ENCODE measurements at regions not wholly inside any gene's neighbourhood (a gene's known extent, or its start where the extent isn't known, plus 50 kb on each side); places are given as distances from the start of the nearest gene placed in this dataset.
A peak's percentile ranks its signal among the peaks of the same experiment; 100 is the strongest.

DNA sequence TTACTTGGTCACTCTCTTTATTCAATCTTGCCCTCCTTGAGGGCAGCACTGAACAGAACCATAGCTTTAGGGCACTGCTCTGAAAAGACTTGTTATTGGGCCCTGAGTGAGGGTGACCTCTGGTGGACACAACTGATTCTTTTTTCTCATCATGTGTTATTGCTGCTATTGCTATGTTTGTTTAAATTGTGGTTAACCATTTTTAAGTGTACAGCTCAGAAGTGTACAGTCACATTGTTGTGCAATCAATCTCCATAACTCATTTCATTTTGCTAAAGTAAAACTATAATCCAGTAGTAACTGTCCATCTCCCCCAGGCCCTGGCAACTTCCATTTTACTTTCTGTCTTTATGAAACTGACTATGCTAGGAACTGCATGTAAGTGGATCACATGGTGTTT lies 351.1 kb upstream of the RIOK2 start:
- TF ChIP-seq SPI1 (IDR thresholded peaks at IDR 0.05; ENCODE audit: borderline replicate concordance, low read depth): no peak
- TF ChIP-seq POLR2AphosphoS5 (IDR thresholded peaks at IDR 0.05; ENCODE audit: low read depth): no peak
- TF ChIP-seq, protein P1, sequence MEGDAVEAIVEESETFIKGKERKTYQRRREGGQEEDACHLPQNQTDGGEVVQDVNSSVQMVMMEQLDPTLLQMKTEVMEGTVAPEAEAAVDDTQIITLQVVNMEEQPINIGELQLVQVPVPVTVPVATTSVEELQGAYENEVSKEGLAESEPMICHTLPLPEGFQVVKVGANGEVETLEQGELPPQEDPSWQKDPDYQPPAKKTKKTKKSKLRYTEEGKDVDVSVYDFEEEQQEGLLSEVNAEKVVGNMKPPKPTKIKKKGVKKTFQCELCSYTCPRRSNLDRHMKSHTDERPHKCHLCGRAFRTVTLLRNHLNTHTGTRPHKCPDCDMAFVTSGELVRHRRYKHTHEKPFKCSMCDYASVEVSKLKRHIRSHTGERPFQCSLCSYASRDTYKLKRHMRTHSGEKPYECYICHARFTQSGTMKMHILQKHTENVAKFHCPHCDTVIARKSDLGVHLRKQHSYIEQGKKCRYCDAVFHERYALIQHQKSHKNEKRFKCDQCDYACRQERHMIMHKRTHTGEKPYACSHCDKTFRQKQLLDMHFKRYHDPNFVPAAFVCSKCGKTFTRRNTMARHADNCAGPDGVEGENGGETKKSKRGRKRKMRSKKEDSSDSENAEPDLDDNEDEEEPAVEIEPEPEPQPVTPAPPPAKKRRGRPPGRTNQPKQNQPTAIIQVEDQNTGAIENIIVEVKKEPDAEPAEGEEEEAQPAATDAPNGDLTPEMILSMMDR (IDR thresholded peaks at IDR 0.05; ENCODE audit: insufficient read depth, low read length): peak; percentile 15
- no peak overlapping the region for H3K27ac ChIP-seq (replicated peaks)
- peak; percentile 11 to 50 for DNase-seq (ENCODE audit: low read depth in 1 of 2, low spot score in 1 of 2)
- no peak overlapping the region for H3K4me3 ChIP-seq (replicated peaks; ENCODE audit: insufficient read depth, low read length)
- H3K27me3 ChIP-seq (ENCODE audit: insufficient read depth, poor library complexity, severe bottlenecking): no peaks in the 10 kb centered on the region

DNA sequence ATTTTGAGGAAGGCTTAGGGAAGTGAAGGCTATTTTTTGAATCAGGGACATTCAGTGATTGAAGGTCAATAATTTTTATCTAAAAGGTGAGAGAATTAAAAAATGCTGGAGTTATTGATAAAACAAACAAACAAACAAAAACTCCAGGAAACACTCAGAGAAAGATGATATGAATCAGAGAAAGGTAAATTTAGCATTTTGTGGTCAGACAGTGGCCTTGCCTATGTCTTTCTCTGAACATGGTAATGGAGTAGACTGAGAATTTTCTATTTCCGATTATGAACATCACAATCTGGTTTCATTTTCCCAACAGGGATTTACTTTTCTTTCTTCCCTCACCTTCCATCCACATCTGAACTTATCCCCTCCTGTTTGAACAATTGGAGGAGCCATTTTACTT lies 353.6 kb upstream of the RIOK2 start:
- TF ChIP-seq, protein P2, sequence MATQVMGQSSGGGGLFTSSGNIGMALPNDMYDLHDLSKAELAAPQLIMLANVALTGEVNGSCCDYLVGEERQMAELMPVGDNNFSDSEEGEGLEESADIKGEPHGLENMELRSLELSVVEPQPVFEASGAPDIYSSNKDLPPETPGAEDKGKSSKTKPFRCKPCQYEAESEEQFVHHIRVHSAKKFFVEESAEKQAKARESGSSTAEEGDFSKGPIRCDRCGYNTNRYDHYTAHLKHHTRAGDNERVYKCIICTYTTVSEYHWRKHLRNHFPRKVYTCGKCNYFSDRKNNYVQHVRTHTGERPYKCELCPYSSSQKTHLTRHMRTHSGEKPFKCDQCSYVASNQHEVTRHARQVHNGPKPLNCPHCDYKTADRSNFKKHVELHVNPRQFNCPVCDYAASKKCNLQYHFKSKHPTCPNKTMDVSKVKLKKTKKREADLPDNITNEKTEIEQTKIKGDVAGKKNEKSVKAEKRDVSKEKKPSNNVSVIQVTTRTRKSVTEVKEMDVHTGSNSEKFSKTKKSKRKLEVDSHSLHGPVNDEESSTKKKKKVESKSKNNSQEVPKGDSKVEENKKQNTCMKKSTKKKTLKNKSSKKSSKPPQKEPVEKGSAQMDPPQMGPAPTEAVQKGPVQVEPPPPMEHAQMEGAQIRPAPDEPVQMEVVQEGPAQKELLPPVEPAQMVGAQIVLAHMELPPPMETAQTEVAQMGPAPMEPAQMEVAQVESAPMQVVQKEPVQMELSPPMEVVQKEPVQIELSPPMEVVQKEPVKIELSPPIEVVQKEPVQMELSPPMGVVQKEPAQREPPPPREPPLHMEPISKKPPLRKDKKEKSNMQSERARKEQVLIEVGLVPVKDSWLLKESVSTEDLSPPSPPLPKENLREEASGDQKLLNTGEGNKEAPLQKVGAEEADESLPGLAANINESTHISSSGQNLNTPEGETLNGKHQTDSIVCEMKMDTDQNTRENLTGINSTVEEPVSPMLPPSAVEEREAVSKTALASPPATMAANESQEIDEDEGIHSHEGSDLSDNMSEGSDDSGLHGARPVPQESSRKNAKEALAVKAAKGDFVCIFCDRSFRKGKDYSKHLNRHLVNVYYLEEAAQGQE (IDR thresholded peaks at IDR 0.05; ENCODE audit: insufficient replicate concordance, low read depth): no peak
- TF ChIP-seq GABPA (IDR thresholded peaks at IDR 0.05; ENCODE audit: low read depth): no peak
- no peak for TF ChIP-seq SPI1 (IDR thresholded peaks at IDR 0.05; ENCODE audit: borderline replicate concordance, low read depth)
- no peak for TF ChIP-seq POLR2AphosphoS5 (IDR thresholded peaks at IDR 0.05; ENCODE audit: low read depth)
- TF ChIP-seq, protein P1 (IDR thresholded peaks at IDR 0.05; ENCODE audit: insufficient read depth, low read length): no peak
- H3K27me3 ChIP-seq (ENCODE audit: insufficient read depth, poor library complexity, severe bottlenecking): no peaks in the 10 kb centered on the region
- no peak overlapping the region for H3K4me3 ChIP-seq (replicated peaks; ENCODE audit: insufficient read depth, low read length)
- no peak for DNase-seq (ENCODE audit: low read depth in 1 of 2, low spot score in 1 of 2)
- no peak overlapping the region for H3K27ac ChIP-seq (replicated peaks)

DNA sequence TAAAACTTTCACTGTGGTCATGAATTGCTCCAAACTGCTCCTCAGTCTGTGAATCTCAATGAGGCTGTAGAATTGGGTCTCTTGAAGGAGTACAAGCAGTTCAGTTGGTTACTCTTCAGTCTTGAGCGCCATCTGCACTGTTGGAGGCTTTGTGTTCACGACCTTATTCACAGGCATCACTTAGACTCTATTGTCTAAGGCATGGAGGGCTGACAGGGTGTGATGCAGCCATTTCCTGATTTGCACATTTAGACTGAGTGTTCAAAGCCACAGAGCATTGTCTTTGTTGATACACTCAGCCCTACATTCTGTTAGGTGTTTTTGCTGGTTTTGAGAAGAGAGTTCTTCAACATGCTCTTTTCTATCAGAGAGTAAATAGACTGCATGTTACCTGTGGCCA lies 355.9 kb upstream of the RIOK2 start:
- Histone ChIP-seq H3K27me3 (ENCODE audit: insufficient read depth, poor library complexity, severe bottlenecking) (no peaks in the 10 kb centered on the region), H3K27ac (replicated peaks) (no peak overlapping the region), H3K4me3 (replicated peaks; ENCODE audit: insufficient read depth, low read length) (no peak overlapping the region)
- TF ChIP-seq SPI1 (IDR thresholded peaks at IDR 0.05; ENCODE audit: borderline replicate concordance, low read depth): no peak
- no peak for TF ChIP-seq GABPA (IDR thresholded peaks at IDR 0.05; ENCODE audit: low read depth)
- TF ChIP-seq POLR2AphosphoS5 (IDR thresholded peaks at IDR 0.05; ENCODE audit: low read depth): no peak
- TF ChIP-seq, protein P2 (IDR thresholded peaks at IDR 0.05; ENCODE audit: insufficient replicate concordance, low read depth): no peak
- TF ChIP-seq, protein P1 (IDR thresholded peaks at IDR 0.05; ENCODE audit: insufficient read depth, low read length): no peak
- no peak for DNase-seq (ENCODE audit: low read depth in 1 of 2, low spot score in 1 of 2)

DNA sequence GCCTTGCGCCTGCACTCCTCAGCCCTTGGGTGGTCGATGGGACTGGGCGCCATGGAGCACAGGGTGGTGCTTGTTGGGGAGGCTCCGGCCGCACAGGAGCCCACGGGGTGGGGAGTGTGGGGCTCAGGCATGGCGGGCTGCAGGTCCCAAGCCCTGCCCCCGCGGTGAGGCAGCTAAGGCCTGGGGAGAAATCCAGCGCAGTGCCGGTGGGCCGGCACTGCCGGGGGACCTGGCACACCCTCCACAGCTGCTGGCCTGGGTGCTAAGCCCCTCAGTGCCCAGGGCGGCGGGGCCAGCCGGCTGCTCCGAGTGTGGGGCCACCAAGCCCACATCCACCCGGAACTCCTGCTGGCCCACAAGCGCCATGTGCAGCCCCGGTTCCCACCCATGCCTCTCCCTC lies 358.8 kb upstream of the RIOK2 start:
- no peaks in the 10 kb centered on the region for H3K27me3 ChIP-seq (ENCODE audit: insufficient read depth, poor library complexity, severe bottlenecking)
- H3K27ac ChIP-seq (replicated peaks): no peak overlapping the region
- no peak overlapping the region for H3K4me3 ChIP-seq (replicated peaks; ENCODE audit: insufficient read depth, low read length)
- TF ChIP-seq, protein P2 (IDR thresholded peaks at IDR 0.05; ENCODE audit: insufficient replicate concordance, low read depth): no peak
- TF ChIP-seq, protein P1 (IDR thresholded peaks at IDR 0.05; ENCODE audit: insufficient read depth, low read length): no peak
- TF ChIP-seq POLR2AphosphoS5 (IDR thresholded peaks at IDR 0.05; ENCODE audit: low read depth) (no peak), GABPA (IDR thresholded peaks at IDR 0.05; ENCODE audit: low read depth) (no peak), SPI1 (IDR thresholded peaks at IDR 0.05; ENCODE audit: borderline replicate concordance, low read depth) (no peak)
- no peak for DNase-seq (ENCODE audit: low read depth in 1 of 2, low spot score in 1 of 2)
